DMS79 treated with DMSO at 0.1 percent for 48 hours (cell line): ENCODE measurements at regions not wholly inside any gene's neighbourhood (a gene's known extent, or its start where the extent isn't known, plus 50 kb on each side); places are given as distances from the start of the nearest gene placed in this dataset.
"Not testable (repeated sequence)": the region's sequence is repeated elsewhere in the genome, so short reads cannot be mapped to it uniquely, and the experiment has no call there.

Experiments
- DNase-seq: peaks from one replicate; lab custom pipeline; 2025; lab: John Stamatoyannopoulos, UW

GRCh38 chr7:109635374-109635773 is 1065.7 kb downstream of the DNAJB9 start:
- DNase-seq: peak; percentile 71

- no peak for DNase-seq
Observed at GRCh38 chr7:109637428-109637990, 1067.8 kb downstream of the DNAJB9 start.

- no peak for DNase-seq
Observed at GRCh38 chr7:109638321-109638720, 1068.6 kb downstream of the DNAJB9 start.

GRCh38 chr7:109639561-109639960 is 1069.9 kb downstream of the DNAJB9 start:
- DNase-seq: no peak

GRCh38 chr7:109641445-109641844 is 1071.8 kb downstream of the DNAJB9 start:
- no peak for DNase-seq

- DNase-seq: no peak
Observed at GRCh38 chr7:109646124-109646523, 1076.5 kb downstream of the DNAJB9 start.

GRCh38 chr7:109646594-109646993 is 1076.9 kb downstream of the DNAJB9 start:
- DNase-seq: not testable (repeated sequence)

- DNase-seq: not testable (repeated sequence)
Observed at GRCh38 chr7:109647263-109647662, 1077.6 kb downstream of the DNAJB9 start.

- no peak for DNase-seq
Observed at GRCh38 chr7:109659261-109659660, 1089.6 kb downstream of the DNAJB9 start.

GRCh38 chr7:109660401-109660800 is 1090.7 kb downstream of the DNAJB9 start:
- no peak for DNase-seq

- DNase-seq: no peak
Observed at GRCh38 chr7:109663806-109664205, 1094.1 kb downstream of the DNAJB9 start.

GRCh38 chr7:109687269-109687668 is 1117.6 kb downstream of the DNAJB9 start:
- not testable (repeated sequence) for DNase-seq

GRCh38 chr7:109692613-109693012 is 1122.9 kb downstream of the DNAJB9 start:
- DNase-seq: not testable (repeated sequence)

- DNase-seq: no peak
Observed at GRCh38 chr7:109694149-109695071, 1124.7 kb downstream of the DNAJB9 start.

GRCh38 chr7:109695419-109695818 is 1125.7 kb downstream of the DNAJB9 start:
- no peak for DNase-seq

GRCh38 chr7:109696723-109697122 is 1127.0 kb downstream of the DNAJB9 start:
- no peak for DNase-seq

GRCh38 chr7:109699661-109700060 is 1130.0 kb downstream of the DNAJB9 start:
- DNase-seq: no peak

GRCh38 chr7:109713366-109713765 is 1143.7 kb downstream of the DNAJB9 start:
- no peak for DNase-seq

GRCh38 chr7:109719359-109719758 is 1149.7 kb downstream of the DNAJB9 start:
- not testable (repeated sequence) for DNase-seq

GRCh38 chr7:109734601-109735000 is 1164.9 kb downstream of the DNAJB9 start:
- DNase-seq: no peak

- DNase-seq: no peak
Observed at GRCh38 chr7:109735881-109736280, 1166.2 kb downstream of the DNAJB9 start.

GRCh38 chr7:109745677-109746410 is 1176.2 kb downstream of the DNAJB9 start:
- no peak for DNase-seq

GRCh38 chr7:109751241-109751640 is 1181.6 kb downstream of the DNAJB9 start:
- DNase-seq: no peak
